ENCODE measurements at regions not wholly inside any gene's neighbourhood (a gene's known extent, or its start where the extent isn't known, plus 50 kb on each side); places are given as distances from the start of the nearest gene placed in this dataset.

- TF ChIP-seq SMAD3 (CRISPR knock-in tag; IDR thresholded peaks at IDR 0.05) (no peak), HOXA7 (CRISPR knock-in tag; IDR thresholded peaks at IDR 0.05) (no peak), BCL6 (CRISPR knock-in tag; IDR thresholded peaks at IDR 0.05) (no peak), BRCA1 (CRISPR knock-in tag; IDR thresholded peaks at IDR 0.05) (no peak), RNF219 (CRISPR knock-in tag; IDR thresholded peaks at IDR 0.05) (no peak), TGIF2 (CRISPR knock-in tag; IDR thresholded peaks at IDR 0.05) (no peak), ZNF460 (CRISPR knock-in tag; IDR thresholded peaks at IDR 0.05; ENCODE audit: borderline replicate concordance) (no peak), KLF6 (CRISPR knock-in tag; IDR thresholded peaks at IDR 0.05) (no peak), POLR2A (IDR thresholded peaks at IDR 0.05; ENCODE audit: insufficient read depth in 1 of 2, low read depth in 2 of 2, low read length in 2 of 2) (no peak), CTCF (CRISPR knock-in tag; IDR thresholded peaks at IDR 0.05) (no peak)
These were observed 1066.7 kb upstream of the RBFOX1 start for GRCh38 chr16:6265968-6266367.

Data from HepG2 (cell line).